Uterus (tissue), 2 donors: ENCODE measurements at regions not wholly inside any gene's neighbourhood (a gene's known extent, or its start where the extent isn't known, plus 50 kb on each side); places are given as distances from the start of the nearest gene placed in this dataset.

Source experiments
- POLR2A ChIP-seq, 2 donors: fragments of 450-650 bp; IDR thresholded peaks; one replicate each; pipeline ENCODE4 v1.6.1; 2016; ENCODE audit warnings: antibody characterized with exemption in 2 of 2, mild to moderate bottlenecking in 1 of 2, moderate library complexity in 1 of 2
- TF ChIP-seq, protein P1 (sequence below), 4 experiments: fragments of 200-600 bp in 2 of 4; fragments of 450-650 bp in 2 of 4; sonication (generic) in 2 of 4; IDR thresholded peaks; one replicate each; pipeline ENCODE4 v1.5.1; 2016 to 2019; ENCODE audit warnings: antibody characterized with exemption in 4 of 4, mild to moderate bottlenecking in 2 of 4, moderate library complexity in 1 of 4

DNA sequence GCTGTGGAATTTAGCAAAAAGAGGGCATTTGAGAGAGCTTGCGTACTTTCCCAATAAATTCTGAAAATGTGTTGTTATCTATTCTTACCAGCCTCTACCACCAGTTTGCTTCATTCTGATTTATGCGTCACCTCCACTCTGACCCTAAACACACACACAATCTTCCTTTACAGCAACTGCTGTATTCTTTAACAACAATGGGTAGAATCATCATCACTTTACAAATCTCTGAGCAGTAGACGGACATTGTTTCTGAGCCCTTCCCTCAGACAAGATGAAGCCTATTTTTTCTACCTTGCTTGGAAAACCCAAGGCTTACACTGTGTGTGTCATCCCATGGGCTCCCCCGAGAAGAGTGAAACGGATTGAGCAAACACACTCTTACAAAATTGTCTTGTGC, 83.1 kb upstream of the RASA1 start:
- TF ChIP-seq POLR2A (IDR thresholded peaks at IDR 0.05) = no peak
- TF ChIP-seq, protein P1, sequence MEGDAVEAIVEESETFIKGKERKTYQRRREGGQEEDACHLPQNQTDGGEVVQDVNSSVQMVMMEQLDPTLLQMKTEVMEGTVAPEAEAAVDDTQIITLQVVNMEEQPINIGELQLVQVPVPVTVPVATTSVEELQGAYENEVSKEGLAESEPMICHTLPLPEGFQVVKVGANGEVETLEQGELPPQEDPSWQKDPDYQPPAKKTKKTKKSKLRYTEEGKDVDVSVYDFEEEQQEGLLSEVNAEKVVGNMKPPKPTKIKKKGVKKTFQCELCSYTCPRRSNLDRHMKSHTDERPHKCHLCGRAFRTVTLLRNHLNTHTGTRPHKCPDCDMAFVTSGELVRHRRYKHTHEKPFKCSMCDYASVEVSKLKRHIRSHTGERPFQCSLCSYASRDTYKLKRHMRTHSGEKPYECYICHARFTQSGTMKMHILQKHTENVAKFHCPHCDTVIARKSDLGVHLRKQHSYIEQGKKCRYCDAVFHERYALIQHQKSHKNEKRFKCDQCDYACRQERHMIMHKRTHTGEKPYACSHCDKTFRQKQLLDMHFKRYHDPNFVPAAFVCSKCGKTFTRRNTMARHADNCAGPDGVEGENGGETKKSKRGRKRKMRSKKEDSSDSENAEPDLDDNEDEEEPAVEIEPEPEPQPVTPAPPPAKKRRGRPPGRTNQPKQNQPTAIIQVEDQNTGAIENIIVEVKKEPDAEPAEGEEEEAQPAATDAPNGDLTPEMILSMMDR (IDR thresholded peaks at IDR 0.05) = no peak
